ENCODE measurements at regions not wholly inside any gene's neighbourhood (a gene's known extent, or its start where the extent isn't known, plus 50 kb on each side); places are given as distances from the start of the nearest gene placed in this dataset.

GRCh38 chr20:57870597-57871236 lies 160.9 kb upstream of the PMEPA1 start:
- TF ChIP-seq, protein P1, sequence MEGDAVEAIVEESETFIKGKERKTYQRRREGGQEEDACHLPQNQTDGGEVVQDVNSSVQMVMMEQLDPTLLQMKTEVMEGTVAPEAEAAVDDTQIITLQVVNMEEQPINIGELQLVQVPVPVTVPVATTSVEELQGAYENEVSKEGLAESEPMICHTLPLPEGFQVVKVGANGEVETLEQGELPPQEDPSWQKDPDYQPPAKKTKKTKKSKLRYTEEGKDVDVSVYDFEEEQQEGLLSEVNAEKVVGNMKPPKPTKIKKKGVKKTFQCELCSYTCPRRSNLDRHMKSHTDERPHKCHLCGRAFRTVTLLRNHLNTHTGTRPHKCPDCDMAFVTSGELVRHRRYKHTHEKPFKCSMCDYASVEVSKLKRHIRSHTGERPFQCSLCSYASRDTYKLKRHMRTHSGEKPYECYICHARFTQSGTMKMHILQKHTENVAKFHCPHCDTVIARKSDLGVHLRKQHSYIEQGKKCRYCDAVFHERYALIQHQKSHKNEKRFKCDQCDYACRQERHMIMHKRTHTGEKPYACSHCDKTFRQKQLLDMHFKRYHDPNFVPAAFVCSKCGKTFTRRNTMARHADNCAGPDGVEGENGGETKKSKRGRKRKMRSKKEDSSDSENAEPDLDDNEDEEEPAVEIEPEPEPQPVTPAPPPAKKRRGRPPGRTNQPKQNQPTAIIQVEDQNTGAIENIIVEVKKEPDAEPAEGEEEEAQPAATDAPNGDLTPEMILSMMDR (conservative IDR thresholded peaks at IDR 0.05; ENCODE audit: low read depth, low read length), result no peak
- TF ChIP-seq POLR2A (IDR thresholded peaks at IDR 0.05; ENCODE audit: low read depth, low read length) (no peak), BHLHE40 (IDR thresholded peaks at IDR 0.05; ENCODE audit: low read depth, low read length) (no peak), MAFK (IDR thresholded peaks at IDR 0.05; ENCODE audit: low read depth, low read length) (no peak), RCOR1 (IDR thresholded peaks at IDR 0.05; ENCODE audit: insufficient replicate concordance, low read length) (no peak), MXI1 (IDR thresholded peaks at IDR 0.05; ENCODE audit: borderline replicate concordance, low read depth, low read length) (no peak)

Data from IMR-90 (cell line).